H1 (cell line): ENCODE measurements at regions not wholly inside any gene's neighbourhood (a gene's known extent, or its start where the extent isn't known, plus 50 kb on each side); places are given as distances from the start of the nearest gene placed in this dataset.

Experiments
- CTCF ChIA-PET: fragments of 300-600 bp; sonication (Branson Sonifier 250); formaldehyde crosslinking; loops from one replicate; lab custom pipeline; 2021; ENCODE audit not compliant: partially characterized antibody; lab: Charles Lee
- POLR2A ChIA-PET: fragments of 300-600 bp; sonication (Branson Sonifier 250); formaldehyde crosslinking; loops from one replicate; lab custom pipeline; 2021; ENCODE audit warnings: inconsistent platforms; ENCODE audit not compliant: partially characterized antibody; lab: Charles Lee
- DNase-seq, 2 experiments: peaks; one replicate each; pipeline versions ENCODE4 v3.0.0 to v3.0.0-alpha.2; 2010 to 2022; ENCODE audit warnings: low spot score in 2 of 2, low read depth in 1 of 2, mixed read lengths in 1 of 2
- FAIRE-seq: peaks from 2 replicates; lab custom pipeline; 2011; peaks lifted over from hg19 to GRCh38; lab: Jason Lieb, UNC
- H2AFZ ChIP-seq: 2 replicates; pipeline ENCODE4 v1.8.1; 2012; ENCODE audit warnings: low read length, inconsistent platforms
- H2AK5ac ChIP-seq: 2 replicates; pipeline ENCODE4 v1.6.1; 2013; ENCODE audit warnings: low read depth, low read length
- H2BK120ac ChIP-seq: replicated peaks from 2 replicates; pipeline ENCODE3; 2013; ENCODE audit warnings: low read depth, low read length, inconsistent platforms
- H2BK12ac ChIP-seq: 2 replicates; pipeline ENCODE4 v1.6.1; 2013; ENCODE audit warnings: low read depth, low read length
- H2BK15ac ChIP-seq: 2 replicates; pipeline ENCODE4 v1.6.1; 2013; ENCODE audit warnings: low read length
- H2BK20ac ChIP-seq: 2 replicates; pipeline ENCODE4 v1.6.1; 2013; ENCODE audit warnings: low read length
- H2BK5ac ChIP-seq: 2 replicates; pipeline ENCODE4 v1.6.1; 2013; ENCODE audit warnings: low read depth, low read length
- H3K14ac ChIP-seq: 2 replicates; pipeline ENCODE4 v1.6.1; 2013; ENCODE audit warnings: inconsistent platforms; ENCODE audit not compliant: insufficient read length
- H3K18ac ChIP-seq: 2 replicates; pipeline ENCODE4 v1.6.1; 2013; ENCODE audit warnings: low read length; ENCODE audit errors: extremely low read depth
- H3K23ac ChIP-seq: 2 replicates; pipeline ENCODE4 v1.6.1; 2013; ENCODE audit warnings: inconsistent platforms; ENCODE audit not compliant: insufficient read length
- H3K23me2 ChIP-seq: 2 replicates; pipeline ENCODE4 v1.6.1; 2013; ENCODE audit warnings: low read depth, low read length
- H3K27ac ChIP-seq: 2 replicates; pipeline ENCODE4 v1.6.1; 2011; ENCODE audit warnings: low read depth, low read length, inconsistent platforms
- H3K27me3 ChIP-seq, 4 experiments: replicated peaks in 1 of 4; 1 replicate in 1 of 4; 2 replicates in 3 of 4; pipeline versions ENCODE4 v1.6.1 to v1.8.1; 2011 to 2013; ENCODE audit warnings: low read length in 3 of 4, mild to moderate bottlenecking in 3 of 4, inconsistent platforms in 2 of 4, mixed read lengths in 2 of 4, moderate library complexity in 1 of 4; ENCODE audit not compliant: control insufficient read depth in 3 of 4, insufficient read depth in 3 of 4; ENCODE audit errors: extremely low read depth in 1 of 4
- H3K36me3 ChIP-seq, 4 experiments: 2 replicates each; pipeline versions ENCODE4 v1.6.1 to v1.8.1; 2011 to 2013; ENCODE audit warnings: mild to moderate bottlenecking in 4 of 4, low read length in 3 of 4, moderate library complexity in 2 of 4, control low read depth in 1 of 4, inconsistent platforms in 1 of 4; ENCODE audit not compliant: insufficient read depth in 4 of 4, control insufficient read depth in 2 of 4
- H3K4ac ChIP-seq: replicated peaks from 2 replicates; pipeline ENCODE3; 2013; ENCODE audit warnings: low read length, low read depth, mixed read lengths, inconsistent platforms; ENCODE audit not compliant: insufficient read length
- H3K4me1 ChIP-seq, 4 experiments: replicated peaks in 1 of 4; 1 replicate in 1 of 4; 2 replicates in 3 of 4; pipeline versions ENCODE4 v1.6.1 to v1.8.1; 2011 to 2013; ENCODE audit warnings: low read length in 3 of 4, inconsistent platforms in 2 of 4, mixed read lengths in 1 of 4; ENCODE audit not compliant: insufficient read depth in 4 of 4, control insufficient read depth in 3 of 4
- H3K4me2 ChIP-seq, 2 experiments: 2 replicates each; pipeline versions ENCODE4 v1.6.1 to v1.8.1; 2011 to 2013; ENCODE audit warnings: low read depth in 2 of 2, low read length in 2 of 2, control low read depth in 1 of 2, inconsistent platforms in 1 of 2, mild to moderate bottlenecking in 1 of 2; ENCODE audit not compliant: insufficient read depth in 1 of 2
- H3K4me3 ChIP-seq, 4 experiments: fragments of 200-600, 300-600 bp in 1 of 4; sonication (generic), shearing (Covaris generic), sonication (Bioruptor Twin) in 1 of 4; 2 replicates each; pipeline versions ENCODE4 v1.5.1 to v1.8.1; 2011 to 2016; ENCODE audit warnings: low read length in 4 of 4, low read depth in 3 of 4, control low read depth in 2 of 4, inconsistent platforms in 2 of 4, mild to moderate bottlenecking in 2 of 4, mixed read lengths in 1 of 4, moderate library complexity in 1 of 4; ENCODE audit not compliant: insufficient read depth in 2 of 4; ENCODE audit errors: extremely low read depth in 1 of 4
- H3K56ac ChIP-seq: replicated peaks from 2 replicates; pipeline ENCODE3; 2013; ENCODE audit warnings: low read depth, mild to moderate bottlenecking, mixed read lengths, low read length, inconsistent platforms; ENCODE audit not compliant: insufficient read length
- H3K79me1 ChIP-seq: 2 replicates; pipeline ENCODE4 v1.6.1; 2013; ENCODE audit warnings: low read depth, low read length, control low read depth
- H3K79me2 ChIP-seq, 2 experiments: 2 replicates each; pipeline versions ENCODE4 v1.6.1 to v1.8.1; 2012 to 2013; ENCODE audit warnings: low read length in 2 of 2, mild to moderate bottlenecking in 2 of 2, inconsistent platforms in 1 of 2; ENCODE audit not compliant: insufficient read depth in 2 of 2, control insufficient read depth in 1 of 2
- H3K9ac ChIP-seq, 4 experiments: replicated peaks in 1 of 4; 1 replicate in 1 of 4; 2 replicates in 3 of 4; pipeline versions ENCODE4 v1.6.1 to v1.8.1; 2011 to 2013; ENCODE audit warnings: low read depth in 3 of 4, low read length in 3 of 4, control low read depth in 2 of 4, mild to moderate bottlenecking in 2 of 4, moderate library complexity in 2 of 4, inconsistent platforms in 1 of 4; ENCODE audit errors: extremely low read depth in 1 of 4
- H3K9me3 ChIP-seq, 2 experiments: 2 replicates each; pipeline versions ENCODE4 v1.6.1 to v1.8.1; 2012 to 2013; ENCODE audit warnings: mild to moderate bottlenecking in 2 of 2, moderate library complexity in 2 of 2, control low read depth in 1 of 2, inconsistent platforms in 1 of 2, low read depth in 1 of 2, low read length in 1 of 2, mixed read lengths in 1 of 2; ENCODE audit not compliant: insufficient read depth in 2 of 2
- H4K20me1 ChIP-seq, 2 experiments: replicated peaks in 1 of 2; 2 replicates each; pipeline versions ENCODE3 to v1.8.1; 2011 to 2013; ENCODE audit warnings: inconsistent platforms in 2 of 2, low read length in 2 of 2, mild to moderate bottlenecking in 1 of 2; ENCODE audit not compliant: insufficient read depth in 2 of 2, control insufficient read depth in 1 of 2
- H4K5ac ChIP-seq: 2 replicates; pipeline ENCODE4 v1.6.1; 2013; ENCODE audit warnings: low read length, low read depth, mixed read lengths, inconsistent platforms; ENCODE audit not compliant: insufficient read length
- H4K8ac ChIP-seq: 2 replicates; pipeline ENCODE4 v1.8.0; 2013; ENCODE audit warnings: mild to moderate bottlenecking, moderate library complexity, low read length, inconsistent platforms; ENCODE audit not compliant: insufficient read depth; ENCODE audit errors: extremely low read depth
- H4K91ac ChIP-seq: replicated peaks from 2 replicates; pipeline ENCODE3; 2013; ENCODE audit warnings: low read length, mixed read lengths, inconsistent platforms; ENCODE audit not compliant: insufficient read length
- CHD1 ChIP-seq: IDR thresholded peaks from 2 replicates; pipeline ENCODE4 v1.6.1; 2012; ENCODE audit warnings: low read depth, low read length, improper control_type of control experiment
- EGR1 ChIP-seq: IDR thresholded peaks from 2 replicates; pipeline ENCODE4 v1.6.1; 2011; ENCODE audit warnings: low read depth, low read length, borderline replicate concordance
- EZH2 ChIP-seq: fragments of 200-600 bp; sonication (generic); IDR thresholded peaks from 2 replicates; pipeline ENCODE4 v1.7.1; 2012; ENCODE audit warnings: low read depth, mild to moderate bottlenecking, moderate library complexity, low read length, inconsistent platforms; ENCODE audit not compliant: severe bottlenecking
- KDM1A ChIP-seq: fragments of 200-600, 300-600 bp; sonication (generic); IDR thresholded peaks from 2 replicates; pipeline ENCODE4 v1.7.1; 2016; ENCODE audit warnings: mild to moderate bottlenecking, low read length, borderline replicate concordance
- SIX5 ChIP-seq: IDR thresholded peaks from 2 replicates; pipeline ENCODE4 v1.6.1; 2011; ENCODE audit warnings: mild to moderate bottlenecking, low read depth, low read length
- TEAD4 ChIP-seq: IDR thresholded peaks from 2 replicates; pipeline ENCODE4 v1.6.1; 2012; ENCODE audit warnings: low read depth, low read length, inconsistent platforms, mixed read lengths
- ZNF274 ChIP-seq: IDR thresholded peaks from 2 replicates; pipeline ENCODE4 v1.7.0; 2012; ENCODE audit warnings: low read length, borderline replicate concordance; ENCODE audit errors: extremely low read depth
- WGBS, 2 experiments: shearing (Covaris generic) in 1 of 2; methylation state at CpG; one replicate each; pipeline versions ENCODE4 v1.1.6 to v1.1.7; 2013 to 2015; ENCODE audit warnings: low lambda C conversion rate in 2 of 2, mixed read lengths in 2 of 2, inconsistent platforms in 1 of 2, low coverage in 1 of 2, missing lambda C conversion rate in 1 of 2; ENCODE audit not compliant: insufficient replicate concordance in 2 of 2, insufficient coverage in 1 of 2, insufficient read length in 1 of 2; ENCODE audit errors: extremely low coverage in 1 of 2, missing lambda C conversion rate in 1 of 2; 5-methylcytosine and 5-hydroxymethylcytosine counted together

DNA sequence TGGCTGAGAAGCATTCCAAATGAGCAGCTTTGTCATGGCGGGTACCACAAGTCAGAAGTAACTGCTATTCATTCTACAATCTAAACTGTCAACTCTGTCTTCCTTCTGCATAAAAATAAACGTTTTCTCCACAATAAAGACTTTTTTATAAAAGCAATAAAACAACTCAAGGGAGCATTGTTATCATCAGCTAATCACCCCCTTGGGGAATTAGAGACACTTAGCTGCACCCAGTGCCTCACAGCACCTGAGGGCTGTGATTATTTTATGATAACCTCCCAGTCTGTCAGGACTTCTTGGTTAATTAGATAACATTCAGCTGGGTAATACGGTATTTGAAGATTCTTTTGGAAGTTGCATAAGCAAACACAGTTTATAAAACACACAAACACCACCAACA, 155.6 kb downstream of the PPP1R3A start:
- Histone ChIP-seq H3K56ac (no peak overlapping the region), H2BK15ac (no peak overlapping the region), H2AFZ (no peak overlapping the region), H3K4ac (no peak overlapping the region), H3K36me3 (no peaks in the 10 kb centered on the region), H3K4me1 (no peaks in the 10 kb centered on the region), H4K20me1 (no peaks in the 10 kb centered on the region), H3K79me1 (no peaks in the 10 kb centered on the region), H3K9me3 (no peaks in the 10 kb centered on the region), H2BK5ac (no peak overlapping the region), H3K27me3 (no peaks in the 10 kb centered on the region), H3K9ac (no peak overlapping the region), H3K14ac (no peak overlapping the region), H4K5ac (no peak overlapping the region), H3K79me2 (no peaks in the 10 kb centered on the region), H3K27ac (no peak overlapping the region), H3K4me3 (no peak overlapping the region), H2AK5ac (no peak overlapping the region), H2BK12ac (no peak overlapping the region), H4K91ac (no peak overlapping the region), H2BK20ac (no peak overlapping the region), H3K18ac (no peak overlapping the region), H2BK120ac (no peak overlapping the region), H4K8ac (no peak overlapping the region), H3K23me2 (no peaks in the 10 kb centered on the region), H3K4me2 (no peak overlapping the region), H3K23ac (no peak overlapping the region)
- ChIA-PET CTCF (no interaction called here), POLR2A (no interaction called here)
- DNase-seq (no peak), FAIRE-seq (no peak)
- TF ChIP-seq EGR1 (no peak), CHD1 (no peak), KDM1A (no peak), TEAD4 (no peak), SIX5 (no peak), ZNF274 (no peak), EZH2 (no peak)
- WGBS, 2 experiments, result 67% methylated on average over 3 of the region's 3 CpGs; no CpG with 5 or more reads in 1 of the 2 experiments
